WTC11 (cell line): ENCODE measurements at regions not wholly inside any gene's neighbourhood (a gene's known extent, or its start where the extent isn't known, plus 50 kb on each side); places are given as distances from the start of the nearest gene placed in this dataset.
"Not testable (repeated sequence)": the region's sequence is repeated elsewhere in the genome, so short reads cannot be mapped to it uniquely, and the experiment has no call there.

ENCODE experiments used
- ATAC-seq: fragments of 200-7000 bp; cut with Tn5 transposase; 2 replicates; pipeline ENCODE4 v1.10.0; 2021; ENCODE audit warnings: mild to moderate bottlenecking, moderate library complexity
- CTCF ChIA-PET: fragments of 300-600 bp; sonication (Branson Sonifier 250); formaldehyde crosslinking; loops from one replicate; lab custom pipeline; 2021; ENCODE audit warnings: antibody characterized with exemption; lab: Charles Lee
- POLR2A ChIA-PET: fragments of 350-600 bp; sonication (Branson Sonifier 250); formaldehyde crosslinking; loops from one replicate; lab custom pipeline; 2021; ENCODE audit warnings: antibody characterized with exemption; lab: Charles Lee
- DNase-seq: peaks from one replicate; pipeline ENCODE4 v3.0.0; 2021; ENCODE audit warnings: low spot score
- H3K27ac Mint-ChIP-seq: 2 replicates; pipeline ENCODE4 v1.8.0; 2021; ENCODE audit warnings: mixed read lengths
- H3K27me3 Mint-ChIP-seq: 2 replicates; pipeline ENCODE4 v1.8.0; 2021; ENCODE audit warnings: low read depth, mild to moderate bottlenecking, moderate library complexity, mixed read lengths
- H3K36me3 Mint-ChIP-seq: 2 replicates; pipeline ENCODE4 v1.8.0; 2021; ENCODE audit warnings: mixed read lengths
- H3K4me1 Mint-ChIP-seq: 2 replicates; pipeline ENCODE4 v1.8.0; 2022; ENCODE audit warnings: mixed read lengths
- H3K4me3 Mint-ChIP-seq: 2 replicates; pipeline ENCODE4 v1.8.0; 2021; ENCODE audit warnings: mild to moderate bottlenecking, moderate library complexity, mixed read lengths
- H3K9me3 Mint-ChIP-seq: 2 replicates; pipeline ENCODE4 v1.8.0; 2021; ENCODE audit warnings: mixed read lengths
- CBFB ChIP-seq: sonication (generic); formaldehyde crosslinking; IDR thresholded peaks from 2 replicates; pipeline ENCODE4 v1.8.1; 2022; ENCODE audit warnings: mild to moderate bottlenecking, low read depth, missing genetic modification reagents
- E2F5 ChIP-seq: sonication (generic); formaldehyde crosslinking; IDR thresholded peaks from 2 replicates; pipeline ENCODE4 v1.8.1; 2022; ENCODE audit warnings: mild to moderate bottlenecking, moderate library complexity, missing genetic modification reagents
- FOXK1 ChIP-seq: sonication (generic); formaldehyde crosslinking; IDR thresholded peaks from 2 replicates; pipeline ENCODE4 v1.8.0; 2022; ENCODE audit warnings: mild to moderate bottlenecking, moderate library complexity, missing genetic modification reagents
- FOXP1 ChIP-seq: sonication (generic); formaldehyde crosslinking; IDR thresholded peaks from 2 replicates; pipeline ENCODE4 v1.8.0; 2022; ENCODE audit warnings: missing genetic modification reagents, mild to moderate bottlenecking, moderate library complexity, borderline replicate concordance
- FOXP4 ChIP-seq: sonication (generic); formaldehyde crosslinking; IDR thresholded peaks from 2 replicates; pipeline ENCODE4 v1.8.0; 2022; ENCODE audit warnings: mild to moderate bottlenecking, missing genetic modification reagents
- GABPB1 ChIP-seq: sonication (generic); formaldehyde crosslinking; IDR thresholded peaks from 2 replicates; pipeline ENCODE4 v1.8.1; 2023; ENCODE audit warnings: mild to moderate bottlenecking, missing genetic modification reagents
- JAZF1 ChIP-seq: fragments of 250-450 bp; sonication (Bioruptor Pico); IDR thresholded peaks from 2 replicates; pipeline ENCODE4 v1.9.0; 2021; ENCODE audit warnings: moderate library complexity, mild to moderate bottlenecking, inconsistent platforms
- MLX ChIP-seq: sonication (generic); formaldehyde crosslinking; IDR thresholded peaks from 2 replicates; pipeline ENCODE4 v1.8.1; 2023; ENCODE audit warnings: mild to moderate bottlenecking, missing genetic modification reagents, moderate library complexity
- PRDM15 ChIP-seq: sonication (generic); formaldehyde crosslinking; IDR thresholded peaks from 2 replicates; pipeline ENCODE4 v1.8.0; 2022; ENCODE audit warnings: missing genetic modification reagents
- TCF7 ChIP-seq: sonication (generic); formaldehyde crosslinking; IDR thresholded peaks from 2 replicates; pipeline ENCODE4 v1.8.0; 2022; ENCODE audit warnings: mild to moderate bottlenecking, low read depth, missing genetic modification reagents, moderate library complexity
- TP53 ChIP-seq: sonication (generic); formaldehyde crosslinking; IDR thresholded peaks from 2 replicates; pipeline ENCODE4 v1.8.1; 2023; ENCODE audit warnings: mild to moderate bottlenecking, missing genetic modification reagents
- USF1 ChIP-seq: sonication (generic); formaldehyde crosslinking; IDR thresholded peaks from 2 replicates; pipeline ENCODE4 v1.8.0; 2022; ENCODE audit warnings: mild to moderate bottlenecking, missing genetic modification reagents
- ZNF425 ChIP-seq: fragments of 250-450 bp; sonication (Bioruptor Pico); conservative IDR thresholded peaks from 2 replicates; pipeline ENCODE4 v1.9.0; 2021; ENCODE audit warnings: mild to moderate bottlenecking
- ZNF532 ChIP-seq: fragments of 250-450 bp; sonication (Bioruptor Pico); IDR thresholded peaks from 2 replicates; pipeline ENCODE4 v1.9.0; 2021; ENCODE audit warnings: mild to moderate bottlenecking, borderline replicate concordance

GRCh38 chr7:146053492-146053891, 63.1 kb upstream of the CNTNAP2 start:
- H3K27me3 Mint-ChIP-seq: no peaks in the 10 kb centered on the region

GRCh38 chr7:146043310-146043709, 73.3 kb upstream of the CNTNAP2 start:
- H3K4me1 Mint-ChIP-seq, H3K36me3 Mint-ChIP-seq, H3K4me3 Mint-ChIP-seq, POLR2A ChIA-PET, H3K27me3 Mint-ChIP-seq, CTCF ChIA-PET, H3K27ac Mint-ChIP-seq, ATAC-seq, DNase-seq: not testable (repeated sequence)
- H3K9me3 Mint-ChIP-seq: peaks cover 17% of the 10 kb centered on the region

More at GRCh38 chr7:146053492-146053891, 63.1 kb upstream of the CNTNAP2 start:
- H3K9me3 Mint-ChIP-seq: peaks cover 16% of the 10 kb centered on the region
- ATAC-seq: no peak
- H3K4me1 Mint-ChIP-seq: peaks cover 6% of the 10 kb centered on the region; the same call in 1 of the 2 replicates
- CTCF ChIA-PET: no interaction called here
- no peak overlapping the region for H3K4me3 Mint-ChIP-seq
- no peaks in the 10 kb centered on the region for H3K36me3 Mint-ChIP-seq
- TF ChIP-seq TP53 (CRISPR knock-in tag) (no peak), MLX (CRISPR knock-in tag) (no peak), TCF7 (CRISPR knock-in tag) (no peak), FOXP1 (CRISPR knock-in tag) (no peak), GABPB1 (CRISPR knock-in tag) (no peak), E2F5 (CRISPR knock-in tag) (no peak)
- H3K27ac Mint-ChIP-seq: no peak overlapping the region
- DNase-seq: no peak
- POLR2A ChIA-PET: no interaction called here

GRCh38 chr7:146028251-146028750, 88.3 kb upstream of the CNTNAP2 start:
- Mint-ChIP-seq H3K27me3 (no peaks in the 10 kb centered on the region), H3K36me3 (peaks cover 7% of the 10 kb centered on the region), H3K4me1 (0 out of 2 replicates have a peak, but pooled peaks cover 6% of the 10 kb centered on the region), H3K9me3 (peaks cover 26% of the 10 kb centered on the region), H3K4me3 (no peak overlapping the region), H3K27ac (no peak overlapping the region)
- ChIA-PET CTCF (no interaction called here), POLR2A (no interaction called here)
- ATAC-seq: no peak
- DNase-seq: no peak
- TF ChIP-seq USF1 (no peak), PRDM15 (CRISPR knock-in tag) (no peak), ZNF532 (CRISPR knock-in tag) (no peak), ZNF425 (CRISPR knock-in tag) (no peak), FOXP4 (CRISPR knock-in tag) (no peak), CBFB (CRISPR knock-in tag) (no peak), TCF7 (CRISPR knock-in tag) (no peak), FOXK1 (no peak), JAZF1 (CRISPR knock-in tag) (no peak)
